Loucy (cell line): ENCODE measurements at regions not wholly inside any gene's neighbourhood (a gene's known extent, or its start where the extent isn't known, plus 50 kb on each side); places are given as distances from the start of the nearest gene placed in this dataset.

Experiments used
- EZH2phosphoT487 ChIP-seq: fragments of 200-600 bp; IDR thresholded peaks from 2 replicates; pipeline ENCODE4 v1.6.1; 2018; ENCODE audit warnings: antibody characterized with exemption, mild to moderate bottlenecking, moderate library complexity, borderline replicate concordance
- TF ChIP-seq, protein P1 (sequence below): fragments of 200-600 bp; sonication (generic); conservative IDR thresholded peaks from 2 replicates; pipeline ENCODE4 v1.5.1; 2014; ENCODE audit warnings: mild to moderate bottlenecking, antibody characterized with exemption, low read length

DNA sequence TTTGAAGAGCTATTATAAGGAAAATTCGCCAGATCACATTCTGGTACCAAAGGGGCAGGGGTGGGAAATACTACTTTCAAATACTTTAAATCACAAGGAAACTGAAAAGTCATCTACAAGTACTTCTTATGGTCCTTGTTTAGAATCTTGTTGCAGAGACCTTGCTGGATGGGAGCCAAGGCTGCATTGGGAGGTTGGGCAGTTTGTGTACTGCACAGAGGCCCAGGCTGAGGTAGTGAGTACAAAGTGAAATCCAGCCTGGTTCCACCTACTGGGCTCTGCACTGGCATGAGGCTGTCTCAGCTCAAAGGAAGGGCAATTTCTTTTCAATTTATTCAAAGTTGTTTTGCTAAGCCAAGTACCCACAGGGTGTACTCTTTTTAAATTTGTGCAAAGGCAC lies 140.3 kb upstream of the DLX2 start:
- TF ChIP-seq, protein P1, sequence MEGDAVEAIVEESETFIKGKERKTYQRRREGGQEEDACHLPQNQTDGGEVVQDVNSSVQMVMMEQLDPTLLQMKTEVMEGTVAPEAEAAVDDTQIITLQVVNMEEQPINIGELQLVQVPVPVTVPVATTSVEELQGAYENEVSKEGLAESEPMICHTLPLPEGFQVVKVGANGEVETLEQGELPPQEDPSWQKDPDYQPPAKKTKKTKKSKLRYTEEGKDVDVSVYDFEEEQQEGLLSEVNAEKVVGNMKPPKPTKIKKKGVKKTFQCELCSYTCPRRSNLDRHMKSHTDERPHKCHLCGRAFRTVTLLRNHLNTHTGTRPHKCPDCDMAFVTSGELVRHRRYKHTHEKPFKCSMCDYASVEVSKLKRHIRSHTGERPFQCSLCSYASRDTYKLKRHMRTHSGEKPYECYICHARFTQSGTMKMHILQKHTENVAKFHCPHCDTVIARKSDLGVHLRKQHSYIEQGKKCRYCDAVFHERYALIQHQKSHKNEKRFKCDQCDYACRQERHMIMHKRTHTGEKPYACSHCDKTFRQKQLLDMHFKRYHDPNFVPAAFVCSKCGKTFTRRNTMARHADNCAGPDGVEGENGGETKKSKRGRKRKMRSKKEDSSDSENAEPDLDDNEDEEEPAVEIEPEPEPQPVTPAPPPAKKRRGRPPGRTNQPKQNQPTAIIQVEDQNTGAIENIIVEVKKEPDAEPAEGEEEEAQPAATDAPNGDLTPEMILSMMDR: no peak
- TF ChIP-seq EZH2phosphoT487: no peak
